ENCODE measurements at regions not wholly inside any gene's neighbourhood (a gene's known extent, or its start where the extent isn't known, plus 50 kb on each side); places are given as distances from the start of the nearest gene placed in this dataset.
"Not testable (repeated sequence)": the region's sequence is repeated elsewhere in the genome, so short reads cannot be mapped to it uniquely, and the experiment has no call there.

DNA sequence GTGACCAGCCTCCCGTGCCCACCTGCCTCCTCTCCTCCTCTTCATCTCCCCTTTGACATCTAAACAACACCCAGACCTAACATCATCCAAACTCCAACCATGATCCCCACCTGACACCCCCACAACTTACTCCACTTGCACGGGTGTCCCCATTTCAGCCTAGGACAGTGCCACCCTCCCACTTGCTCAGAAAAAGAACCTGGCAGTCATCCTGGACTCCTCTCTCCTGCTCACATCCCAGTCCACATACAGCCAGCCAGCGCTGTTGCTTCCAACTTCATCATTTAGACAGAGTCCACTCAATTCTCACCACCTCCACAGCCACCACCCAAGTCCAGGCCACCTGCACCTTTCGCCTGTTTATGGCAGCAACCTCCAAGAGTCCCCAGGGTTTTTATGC, 485.7 kb downstream of the MN1 start:
- no peak for DNase-seq (ENCODE audit: extremely low read depth, low read depth, low spot score)

DNA sequence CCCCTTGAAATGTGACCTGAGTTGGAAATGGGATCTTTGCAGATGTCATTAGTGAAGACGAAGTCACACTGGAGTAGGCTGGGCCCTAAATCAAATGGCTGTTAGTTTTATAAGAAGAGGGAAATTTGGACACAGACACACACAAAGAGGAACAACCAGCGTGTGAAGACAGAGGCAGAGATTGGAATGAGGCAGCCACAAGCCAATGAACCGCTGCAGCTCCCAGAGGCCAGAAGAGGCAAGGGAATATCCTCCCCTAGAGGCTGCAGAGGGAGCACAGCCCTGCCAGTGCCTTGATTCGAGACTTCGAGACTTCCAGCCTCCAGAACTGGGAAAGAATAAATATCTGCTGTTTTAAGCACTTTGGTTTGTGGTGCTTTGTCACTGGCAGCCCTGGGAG, 484.5 kb downstream of the MN1 start:
- DNase-seq (ENCODE audit: extremely low read depth, low read depth, low spot score) = no peak

DNA sequence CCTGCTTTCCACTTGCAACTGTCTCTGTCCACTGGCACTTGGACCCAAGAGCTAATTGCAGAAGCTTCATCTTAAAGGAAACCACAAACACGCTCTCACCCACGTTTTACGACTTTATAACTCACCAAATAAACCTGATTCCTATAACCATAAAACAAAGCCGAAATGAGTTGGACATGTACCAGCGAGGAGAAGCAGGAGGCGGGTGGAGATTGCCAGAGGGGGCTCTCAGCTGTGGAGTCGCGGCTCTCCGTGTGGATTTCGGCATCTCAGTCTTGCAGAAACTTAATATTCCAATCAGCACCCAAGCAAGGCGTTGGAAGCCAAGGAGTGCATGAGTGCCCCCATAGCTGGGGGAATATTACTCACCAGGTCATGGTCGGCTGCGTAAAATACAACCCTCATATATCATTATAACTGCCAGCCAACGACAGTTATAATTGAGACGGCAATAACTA, 483.6 kb downstream of the MN1 start:
- DNase-seq (ENCODE audit: extremely low read depth, low read depth, low spot score) = no peak

DNA sequence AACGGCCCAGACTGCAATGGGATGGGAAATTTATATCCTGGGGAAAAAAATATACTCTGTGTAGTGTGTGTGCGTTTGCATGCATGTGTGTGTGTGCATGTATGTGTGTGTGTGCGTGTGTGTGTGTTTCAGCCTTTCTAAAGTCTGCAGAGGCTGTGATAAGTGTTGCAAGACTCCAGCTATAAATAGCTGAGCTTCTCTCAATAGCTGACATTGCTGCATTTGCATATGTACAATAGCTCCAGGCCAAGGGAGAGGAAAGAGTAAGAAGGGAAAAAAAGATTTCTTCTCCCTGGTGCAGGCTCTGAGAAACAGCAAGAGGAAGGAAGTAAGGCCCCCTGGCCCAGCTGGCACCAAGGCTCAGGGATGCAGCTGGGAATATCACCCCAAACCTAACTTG, 483.0 kb downstream of the MN1 start:
- no peak for DNase-seq (ENCODE audit: extremely low read depth, low read depth, low spot score)

DNA sequence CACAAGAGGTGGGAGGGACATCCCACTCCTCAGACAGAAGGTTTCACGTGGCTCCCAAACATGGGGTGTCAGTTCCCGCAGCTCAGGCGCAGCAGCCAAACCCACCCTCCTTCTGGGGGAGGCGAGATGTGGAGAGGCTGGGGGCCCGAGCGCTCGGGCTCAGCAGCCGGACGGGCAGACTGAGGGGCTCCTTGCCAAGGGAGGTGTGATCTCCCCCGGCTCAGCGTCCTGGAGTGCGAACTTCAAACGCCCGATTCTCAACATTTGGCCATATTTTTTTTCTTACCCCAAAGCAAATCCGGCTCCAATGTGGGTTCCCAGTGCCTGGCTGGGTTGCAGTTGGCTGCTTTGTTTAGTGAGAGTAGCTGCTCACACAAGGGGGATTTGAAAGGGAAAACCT, 477.9 kb downstream of the MN1 start:
- DNase-seq (ENCODE audit: extremely low read depth, low read depth, low spot score) = no peak

DNA sequence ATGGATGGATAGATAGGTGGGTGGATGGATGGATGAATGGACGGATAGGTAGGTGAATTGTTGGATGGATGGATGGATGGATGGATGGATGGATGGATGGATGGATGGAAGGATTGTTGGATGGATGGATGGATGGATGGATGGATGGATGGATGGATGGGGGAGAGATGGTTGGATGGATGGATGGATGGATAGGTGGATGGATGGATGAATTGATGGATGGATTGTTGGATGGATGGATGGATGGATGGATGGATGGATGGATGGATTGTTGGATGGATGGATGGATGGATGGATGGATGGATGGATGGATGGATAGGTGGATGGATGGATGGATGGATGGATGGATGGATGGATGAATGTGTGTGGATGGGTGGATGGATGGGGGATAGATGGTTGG, 476.6 kb downstream of the MN1 start:
- DNase-seq (ENCODE audit: extremely low read depth, low read depth, low spot score) = not testable (repeated sequence)

DNA sequence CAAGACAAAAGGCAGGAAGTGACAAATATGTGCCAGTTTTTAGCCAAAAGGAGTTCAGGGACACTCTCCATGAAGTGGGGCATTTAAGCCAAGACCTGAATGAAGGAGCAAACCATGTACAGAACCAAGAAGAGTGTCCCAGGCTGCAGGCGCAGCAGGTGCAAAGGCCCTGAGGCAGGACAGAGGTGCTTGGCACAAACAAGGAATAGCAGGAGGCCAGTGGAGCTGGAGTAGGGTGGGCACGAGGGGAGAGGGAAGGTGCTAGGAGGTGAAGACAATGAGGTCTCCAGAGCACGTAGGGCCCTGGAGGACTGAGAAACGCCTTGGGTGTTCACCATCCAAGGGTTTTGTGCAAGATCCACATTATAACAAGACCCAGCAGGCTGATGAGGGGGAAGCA, 474.1 kb downstream of the MN1 start:
- DNase-seq (ENCODE audit: extremely low read depth, low read depth, low spot score) = no peak

DNA sequence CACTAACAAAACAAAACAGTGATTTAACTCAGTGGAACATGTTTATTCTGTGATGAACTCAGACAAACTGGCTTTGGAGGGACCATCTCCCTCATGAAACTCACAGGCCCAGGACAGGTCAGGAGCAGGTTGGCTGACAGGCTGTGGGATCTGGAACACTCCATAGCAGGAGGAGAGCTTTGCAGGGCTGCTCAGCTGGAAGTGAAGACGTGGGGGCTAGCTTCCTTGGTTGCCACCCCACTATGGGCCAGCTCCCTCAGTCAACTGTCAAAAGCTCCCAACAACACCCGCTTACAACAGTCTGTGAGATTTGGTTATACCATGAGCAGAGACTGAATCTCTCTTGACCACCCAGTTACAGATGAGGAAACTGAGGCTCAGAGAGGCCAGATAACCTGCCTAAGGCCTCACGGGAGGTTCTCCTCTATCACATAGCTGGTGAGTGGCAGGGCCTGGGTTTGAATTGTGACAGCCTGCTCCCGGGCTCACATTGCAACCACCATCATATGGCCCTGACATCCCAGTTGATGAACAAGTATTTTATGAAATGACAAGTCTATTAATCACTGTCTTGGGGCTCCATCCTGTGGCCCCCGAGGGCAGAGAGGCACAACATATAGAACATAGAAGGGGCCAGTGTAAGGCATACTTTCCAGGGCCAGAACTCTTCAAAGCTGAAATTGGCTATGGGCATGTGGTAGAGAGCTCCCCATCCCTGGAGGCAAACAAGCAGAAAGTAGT, 473.4 kb downstream of the MN1 start:
- no peak for DNase-seq (ENCODE audit: extremely low read depth, low read depth, low spot score)

DNA sequence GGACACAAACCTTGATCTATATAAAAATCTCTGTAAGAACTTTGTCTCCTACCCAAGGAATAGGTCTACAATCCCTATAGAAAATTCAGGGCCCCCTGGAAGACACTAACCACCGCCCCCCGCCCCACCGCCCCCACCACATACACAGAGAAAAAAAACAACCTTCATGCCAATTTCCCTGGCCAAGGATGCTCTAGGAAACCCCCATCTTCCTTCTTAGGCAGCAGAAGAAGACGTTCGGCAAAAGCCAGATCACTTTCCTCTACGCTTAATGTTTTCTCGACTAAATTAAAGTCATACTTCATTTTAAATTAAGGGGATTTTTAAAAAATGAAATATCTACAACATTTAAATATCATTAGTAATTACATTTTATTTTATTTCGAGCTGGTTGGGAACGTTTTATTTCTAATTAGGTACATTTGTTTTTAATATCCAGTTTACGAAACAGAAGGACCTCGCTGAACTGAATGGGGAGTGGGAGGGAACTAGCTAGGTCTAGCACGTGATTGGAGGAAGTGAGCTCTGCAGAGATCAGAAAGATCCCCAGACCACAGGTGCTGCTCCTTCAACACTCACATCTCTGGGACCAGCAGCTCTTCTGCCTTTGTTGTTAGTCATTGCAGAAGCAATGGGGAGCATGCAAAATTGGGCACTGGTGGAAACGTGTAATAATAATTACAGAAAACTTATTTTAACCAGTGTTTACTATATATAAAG, 472.3 kb downstream of the MN1 start:
- DNase-seq (ENCODE audit: extremely low read depth, low read depth, low spot score) = no peak

DNA sequence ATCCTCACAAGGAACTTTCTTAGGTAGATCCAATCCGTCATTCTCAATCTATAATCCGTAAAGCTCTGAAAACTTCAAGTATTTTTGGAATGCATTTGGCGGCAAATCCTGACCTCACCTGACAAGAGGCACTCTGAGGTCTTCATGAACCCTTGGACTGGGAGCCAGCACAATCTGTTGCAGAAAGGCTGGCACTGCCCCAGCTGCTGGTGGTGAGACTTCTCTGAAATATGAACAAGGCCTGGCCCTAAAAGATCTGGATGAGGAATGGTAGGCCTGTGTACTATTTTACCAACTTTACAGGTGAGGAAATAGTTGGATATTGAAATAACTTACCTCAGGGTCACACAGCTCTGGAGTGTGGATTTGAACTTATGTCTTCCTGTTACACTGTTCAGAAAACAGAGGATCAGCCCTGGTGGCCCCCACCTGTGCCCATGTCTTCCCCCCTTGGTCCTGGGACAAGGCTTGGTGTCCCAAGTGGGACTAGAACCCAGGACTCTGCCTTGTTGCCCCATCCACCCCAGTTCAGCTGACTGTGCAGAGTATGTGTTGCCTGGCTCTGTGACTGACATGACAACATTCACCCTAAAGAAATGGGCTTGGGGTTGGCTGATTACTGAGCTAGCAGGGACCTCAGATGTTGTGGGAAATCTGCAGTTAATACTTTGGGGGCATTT, 471.4 kb downstream of the MN1 start:
- no peak for DNase-seq (ENCODE audit: extremely low read depth, low read depth, low spot score)

DNA sequence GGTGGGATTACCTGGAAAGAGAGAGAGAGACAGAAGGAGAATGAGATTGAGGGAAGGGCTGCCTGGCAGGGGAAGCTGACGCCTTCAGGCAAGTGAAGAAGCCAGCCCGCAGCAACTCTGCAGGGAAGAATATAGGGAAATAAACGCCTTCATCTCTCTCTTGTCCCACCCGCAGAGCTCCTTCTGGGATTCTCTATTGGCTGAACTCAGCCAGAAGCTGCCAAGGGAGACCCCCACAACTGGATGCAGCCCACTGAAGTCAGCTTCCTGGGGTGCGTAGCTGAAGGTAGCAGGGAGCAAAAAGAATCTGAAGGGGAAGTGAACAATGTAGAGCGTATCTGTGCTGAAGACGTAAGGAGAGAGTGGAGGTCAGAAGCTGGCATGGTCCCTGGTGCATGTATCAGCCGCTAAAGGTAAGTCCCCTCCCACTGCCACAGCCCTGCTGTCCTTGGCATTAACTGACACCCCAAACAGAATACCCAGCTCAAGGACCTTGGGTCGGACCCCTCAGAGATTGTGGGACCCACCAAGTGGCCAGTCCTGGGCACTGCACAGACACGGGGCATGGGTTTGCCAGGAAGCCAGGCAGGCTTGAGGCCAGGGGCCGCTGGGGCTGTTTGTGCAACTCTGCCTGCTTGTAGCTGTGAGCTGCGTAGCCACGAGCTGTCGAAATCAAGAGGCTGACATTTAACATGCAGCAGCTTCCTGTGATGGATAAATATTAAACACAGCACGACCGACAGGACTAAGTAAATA, 469.9 kb downstream of the MN1 start:
- no peak for DNase-seq (ENCODE audit: extremely low read depth, low read depth, low spot score)

DNA sequence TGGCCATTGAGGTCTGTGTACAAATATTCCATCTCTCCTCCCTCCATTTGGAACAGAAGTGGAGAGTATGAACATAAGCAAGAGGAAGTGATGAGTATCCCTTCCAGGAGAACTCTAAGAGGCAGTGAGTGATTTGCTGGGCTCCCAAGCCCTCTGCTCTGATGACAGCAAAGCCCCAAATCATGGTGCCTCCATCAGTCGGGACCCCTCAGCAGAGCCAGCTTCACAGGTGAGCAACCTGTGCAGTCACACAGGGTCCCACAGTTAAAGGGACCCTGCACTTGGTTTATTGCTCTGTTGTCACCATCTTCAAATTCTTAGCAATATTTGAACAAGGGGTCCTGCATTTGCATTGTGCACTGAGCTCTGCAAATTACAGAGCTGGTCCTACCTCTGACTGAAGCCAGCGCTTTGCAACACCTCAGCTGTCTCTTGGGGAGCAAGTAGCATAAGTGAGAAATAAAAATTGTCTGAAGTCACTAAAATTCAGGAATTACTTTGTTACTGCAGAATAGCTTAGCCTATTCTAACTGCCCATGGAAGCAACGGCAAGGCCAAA, 466.4 kb downstream of the MN1 start:
- no peak for DNase-seq (ENCODE audit: extremely low read depth, low read depth, low spot score)

DNA sequence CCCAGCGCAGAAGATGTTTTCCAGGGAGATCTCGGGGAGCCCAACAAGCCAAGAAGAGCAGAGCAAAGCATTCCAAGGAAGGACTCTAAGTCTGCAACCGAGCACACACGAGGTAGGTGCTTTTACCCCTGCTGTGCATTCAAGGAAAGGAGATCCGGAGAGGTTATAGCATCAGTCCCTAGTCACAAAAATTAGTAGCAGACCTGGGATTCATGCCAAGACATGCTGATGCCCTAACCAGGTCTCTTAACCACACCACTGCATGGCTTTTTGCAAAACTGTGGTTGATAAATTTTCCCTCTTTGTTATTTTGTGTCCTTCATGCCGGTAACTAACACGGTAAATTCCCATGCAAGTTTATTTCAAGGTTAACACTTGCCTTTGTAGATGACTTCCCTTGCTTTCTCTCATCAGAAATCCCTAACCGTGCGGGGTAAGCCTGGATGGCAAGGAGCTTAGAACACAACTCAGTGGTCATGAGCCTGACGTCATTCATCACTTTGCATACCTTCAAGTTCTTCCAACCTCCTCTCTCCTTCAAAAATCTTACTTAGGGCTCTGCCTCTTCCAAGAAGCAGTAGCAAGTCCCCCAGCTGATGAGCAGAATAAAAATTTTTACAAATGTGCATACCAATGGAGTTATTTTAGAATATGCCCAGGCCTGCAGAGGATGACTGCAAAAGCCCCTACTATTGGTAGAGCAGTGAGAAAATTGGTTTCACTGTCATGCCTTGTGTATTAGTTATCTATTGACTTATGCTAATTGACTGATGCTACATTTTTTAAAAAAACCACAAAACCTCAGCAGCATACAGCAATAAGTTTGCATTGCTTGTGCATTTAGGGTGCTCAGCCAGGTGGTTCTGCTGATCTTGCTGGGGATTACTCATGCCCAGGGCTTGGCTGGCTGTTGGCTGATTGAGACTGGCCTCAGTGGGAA, 465.1 kb downstream of the MN1 start:
- no peak for DNase-seq (ENCODE audit: extremely low read depth, low read depth, low spot score)

DNA sequence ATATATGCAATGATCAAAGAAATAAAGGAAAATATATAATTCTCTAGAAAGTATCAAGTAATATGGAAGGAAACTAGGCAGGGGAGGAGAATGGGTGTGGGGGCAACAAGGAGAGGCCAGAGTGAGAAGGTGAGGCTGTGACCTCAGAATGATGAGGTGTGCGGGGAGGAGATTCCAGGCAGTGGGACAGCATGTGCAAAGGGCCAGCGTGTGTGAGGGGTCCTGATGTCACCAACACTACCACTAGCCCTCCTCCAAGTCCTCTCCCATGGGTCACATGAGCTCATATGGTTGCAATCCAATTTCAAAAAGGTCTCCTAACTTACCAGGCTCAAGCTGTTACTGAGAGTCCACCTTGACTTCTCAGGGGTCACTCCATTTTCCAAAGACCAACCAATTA, 463.9 kb downstream of the MN1 start:
- DNase-seq (ENCODE audit: extremely low read depth, low read depth, low spot score) = no peak

DNA sequence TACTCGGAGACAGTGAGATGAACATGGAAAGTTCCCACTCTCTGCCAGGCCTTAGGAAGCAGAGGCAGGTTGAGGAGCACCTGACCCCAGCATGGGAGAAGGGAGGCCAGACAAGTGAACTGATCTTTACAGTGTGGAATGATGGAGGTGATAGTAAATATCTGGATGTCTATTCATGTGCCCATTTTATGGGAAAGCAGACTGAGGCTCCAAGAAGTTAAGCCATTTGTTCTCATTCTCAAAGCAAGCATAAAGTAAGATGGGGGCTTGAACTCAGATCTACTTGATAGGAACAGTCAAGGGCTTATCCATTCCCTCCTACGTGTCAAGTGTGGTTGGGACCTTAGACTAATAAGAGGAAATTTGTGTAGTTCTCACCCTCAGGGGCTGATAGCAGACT, 461.5 kb downstream of the MN1 start:
- no peak for DNase-seq (ENCODE audit: extremely low read depth, low read depth, low spot score)

DNA sequence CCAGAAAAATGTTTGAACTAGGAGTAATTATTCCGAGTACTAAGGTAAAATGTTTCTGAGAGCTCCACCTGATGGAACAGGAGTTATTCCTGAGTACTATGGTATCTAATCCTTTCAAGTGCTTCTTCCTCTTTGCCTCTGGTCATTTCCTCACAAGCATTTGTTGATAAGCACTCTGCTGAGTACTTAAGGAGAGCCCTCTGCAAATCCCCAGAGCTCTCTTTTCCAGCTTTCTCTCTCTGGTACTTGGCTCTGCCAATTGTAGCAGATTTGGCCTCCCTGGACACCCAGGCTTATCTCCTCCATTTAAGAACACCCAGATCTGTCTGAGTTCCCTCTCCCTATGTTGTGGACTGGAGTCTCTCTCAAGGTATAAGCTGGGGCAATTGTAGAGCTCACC, 457.0 kb downstream of the MN1 start:
- no peak for DNase-seq (ENCODE audit: extremely low read depth, low read depth, low spot score)

DNA sequence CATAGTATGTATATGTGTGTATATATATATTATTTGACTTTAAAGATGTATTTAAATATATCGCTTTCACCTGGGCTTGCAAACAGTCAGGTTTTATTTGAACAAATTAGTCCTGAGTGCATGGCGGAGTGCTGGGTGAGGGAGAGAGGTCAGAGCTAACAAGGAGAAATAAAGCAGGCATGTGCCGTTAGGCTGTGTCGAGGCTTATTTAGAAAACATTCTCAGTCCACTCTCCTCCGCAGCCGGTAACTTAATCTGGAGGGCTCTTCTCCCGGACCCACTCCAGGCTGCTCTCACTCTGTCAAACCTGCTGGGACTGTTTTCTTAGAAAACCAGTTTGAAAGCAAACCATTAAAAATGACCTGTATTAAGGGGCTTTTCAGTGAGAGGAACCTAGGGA, 455.9 kb downstream of the MN1 start:
- DNase-seq (ENCODE audit: extremely low read depth, low read depth, low spot score) = no peak

DNA sequence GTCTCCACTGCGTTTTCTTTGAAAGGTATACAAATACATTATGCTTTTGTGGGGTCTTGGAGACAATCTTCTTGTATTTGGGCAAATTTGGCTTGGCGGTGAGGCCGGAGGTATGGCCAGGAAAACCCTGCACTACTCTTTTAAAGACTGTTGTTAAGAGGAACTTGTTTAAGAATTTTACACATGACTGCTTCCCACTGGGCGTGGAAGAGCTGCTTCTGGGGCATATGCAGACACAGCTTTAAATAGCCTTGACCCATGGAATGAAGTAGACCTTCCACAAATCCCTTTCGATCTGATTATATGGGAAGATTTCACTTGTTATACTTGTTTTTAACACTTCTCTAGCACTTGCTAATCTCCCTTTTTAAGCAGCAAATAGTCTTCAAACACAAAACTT, 453.6 kb downstream of the MN1 start:
- no peak for DNase-seq (ENCODE audit: extremely low read depth, low read depth, low spot score)

DNA sequence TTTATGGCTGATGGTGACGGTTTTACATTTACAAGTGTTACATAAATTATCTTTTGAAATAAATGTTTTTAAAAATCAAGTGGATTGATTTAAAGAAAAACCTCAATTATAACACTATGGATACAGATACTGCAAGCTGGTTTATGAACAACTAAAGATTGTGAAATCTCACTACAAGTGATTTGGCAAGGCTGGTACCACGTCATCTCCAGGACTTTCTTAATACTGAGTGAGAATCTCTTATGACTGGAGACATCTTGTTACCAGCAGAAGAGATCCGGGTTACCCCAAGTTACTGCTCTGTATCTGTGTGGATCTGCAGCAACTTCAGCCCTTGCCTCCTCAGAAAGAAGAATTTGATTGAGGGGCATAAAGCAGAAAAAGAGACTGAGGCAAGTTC, 452.9 kb downstream of the MN1 start:
- no peak for DNase-seq (ENCODE audit: extremely low read depth, low read depth, low spot score)

DNA sequence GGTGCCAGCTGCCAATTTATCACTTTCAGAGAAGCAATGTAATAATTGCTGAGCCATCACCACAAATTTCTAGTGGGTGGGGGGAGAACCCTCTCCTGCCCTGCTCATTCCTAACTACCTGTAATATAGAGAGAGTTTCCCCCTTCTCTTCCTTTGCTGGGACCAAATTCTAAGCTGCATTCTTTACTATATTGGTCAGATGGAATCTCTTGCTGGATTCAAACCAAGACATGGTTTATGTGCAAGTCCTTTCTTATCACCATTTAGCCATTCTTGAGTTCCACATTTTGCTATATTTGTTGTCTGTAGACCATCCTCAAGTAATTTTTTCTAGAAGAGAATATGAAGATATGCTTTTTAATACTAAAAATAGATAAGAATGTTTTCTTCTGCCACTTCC, 452.1 kb downstream of the MN1 start:
- DNase-seq (ENCODE audit: extremely low read depth, low read depth, low spot score) = no peak

Data from glomerular endothelial cell (primary cell).